A549 (cell line): ENCODE measurements at regions not wholly inside any gene's neighbourhood (a gene's known extent, or its start where the extent isn't known, plus 50 kb on each side); places are given as distances from the start of the nearest gene placed in this dataset.

ENCODE experiments used
- ATAC-seq, 2 experiments: fragments of 200-7000 bp in 1 of 2; fragments of >200 bp in 1 of 2; cut with Nextera tagmentation in 1 of 2; cut with Tn5 transposase in 1 of 2; 3 replicates each; pipeline versions ENCODE4 v1.8.0 to v1.9.1; 2018 to 2020; ENCODE audit warnings: mild to moderate bottlenecking in 1 of 2, moderate library complexity in 1 of 2
- CTCF ChIA-PET: fragments of 300-600 bp; sonication (Branson Sonifier 250); formaldehyde crosslinking; extraction: SDS; loops from one replicate; lab custom pipeline; 2021; ENCODE audit warnings: antibody characterized with exemption, inconsistent platforms; lab: Yijun Ruan, JAX
- POLR2A ChIA-PET: fragments of 350-600 bp; formaldehyde crosslinking; extraction: SDS; loops from one replicate; lab custom pipeline; 2021; ENCODE audit warnings: antibody characterized with exemption, inconsistent platforms; lab: Yijun Ruan, JAX
- DNase-seq, 2 experiments: peaks; one replicate each; pipeline versions ENCODE4 v3.0.0 to v3.0.0-alpha.2; 2011 to 2016; ENCODE audit warnings: low read depth in 1 of 2, low spot score in 1 of 2
- FAIRE-seq: peaks from 2 replicates; lab custom pipeline; 2011; peaks lifted over from hg19 to GRCh38; lab: Jason Lieb, UNC
- H3K27ac ChIP-seq, 2 experiments: fragments of >200 bp; sonication (Bioruptor Twin); formaldehyde crosslinking; 3 replicates each; pipeline ENCODE4 v1.5.1; 2016 to 2017
- H3K4me1 ChIP-seq: fragments of >200 bp; sonication (Bioruptor Twin); formaldehyde crosslinking; 3 replicates; pipeline ENCODE4 v1.6.1; 2016
- H3K4me2 ChIP-seq: fragments of >200 bp; sonication (Bioruptor Twin); formaldehyde crosslinking; 3 replicates; pipeline ENCODE4 v1.6.1; 2016
- H3K4me3 ChIP-seq: fragments of >200 bp; sonication (Bioruptor Twin); formaldehyde crosslinking; 3 replicates; pipeline ENCODE4 v1.5.1; 2016
- H3K9me3 ChIP-seq: fragments of >200 bp; sonication (Bioruptor Twin); formaldehyde crosslinking; 3 replicates; pipeline ENCODE4 v1.6.1; 2016
- CEBPB ChIP-seq, 2 experiments: fragments of >200 bp in 1 of 2; sonication (Bioruptor Twin) in 1 of 2; formaldehyde crosslinking in 1 of 2; IDR thresholded peaks; 2 replicates each; pipeline ENCODE4 v1.6.1; 2012 to 2016
- CHD2 ChIP-seq: fragments of 150-350 bp; IDR thresholded peaks from 2 replicates; pipeline ENCODE4 v1.6.1; 2014; ENCODE audit warnings: low read length; ENCODE audit not compliant: partially characterized antibody
- CHD4 ChIP-seq: fragments of 200-600 bp; sonication (generic); IDR thresholded peaks from 2 replicates; pipeline ENCODE4 v1.6.1; 2016; ENCODE audit warnings: antibody characterized with exemption, mild to moderate bottlenecking, borderline replicate concordance
- EHF ChIP-seq: fragments of 250-450 bp; sonication (Bioruptor Pico); IDR thresholded peaks from 2 replicates; pipeline ENCODE4 v1.5.0; 2020; ENCODE audit warnings: mild to moderate bottlenecking
- EHMT2 ChIP-seq: fragments of 200-600 bp; sonication (generic); IDR thresholded peaks from 2 replicates; pipeline ENCODE4 v1.6.1; 2016; ENCODE audit warnings: antibody characterized with exemption, low read depth, mild to moderate bottlenecking, moderate library complexity
- ESRRA ChIP-seq: fragments of 150-350 bp; IDR thresholded peaks from 2 replicates; pipeline ENCODE4 v1.6.1; 2014; ENCODE audit warnings: mild to moderate bottlenecking, low read length, borderline replicate concordance
- FOSB ChIP-seq: fragments of 250-450 bp; sonication (Bioruptor Pico); IDR thresholded peaks from 2 replicates; pipeline ENCODE4 v1.5.0; 2020; ENCODE audit warnings: mild to moderate bottlenecking, moderate library complexity
- FOSL2 ChIP-seq, 2 experiments: fragments of 450-650 bp in 1 of 2; fragments of >200 bp in 1 of 2; sonication (Bioruptor Twin) in 1 of 2; formaldehyde crosslinking; IDR thresholded peaks; 2 replicates each; pipeline versions ENCODE4 v1.5.0 to v1.6.1; 2016 to 2020; ENCODE audit warnings: mild to moderate bottlenecking in 1 of 2, moderate library complexity in 1 of 2
- FOXS1 ChIP-seq: fragments of 250-450 bp; sonication (Bioruptor Pico); IDR thresholded peaks from 2 replicates; pipeline ENCODE4 v1.5.0; 2020; ENCODE audit warnings: mild to moderate bottlenecking, moderate library complexity
- HDAC2 ChIP-seq: fragments of 200-600 bp; sonication (generic); IDR thresholded peaks from 2 replicates; pipeline ENCODE4 v1.6.1; 2016
- HEYL ChIP-seq: fragments of 250-450 bp; sonication (Bioruptor Pico); IDR thresholded peaks from 2 replicates; pipeline ENCODE4 v1.8.0; 2021; ENCODE audit warnings: mild to moderate bottlenecking, moderate library complexity
- HOXB5 ChIP-seq: fragments of 250-450 bp; sonication (Bioruptor Pico); IDR thresholded peaks from 2 replicates; pipeline ENCODE4 v1.5.0; 2020; ENCODE audit warnings: mild to moderate bottlenecking, moderate library complexity
- JUNB ChIP-seq: fragments of >200 bp; sonication (Bioruptor Twin); formaldehyde crosslinking; IDR thresholded peaks from 2 replicates; pipeline ENCODE4 v1.6.1; 2016
- NFE2L2 ChIP-seq: fragments of 150-350 bp; conservative IDR thresholded peaks from 2 replicates; pipeline ENCODE4 v1.6.1; 2014; ENCODE audit warnings: low read length
- RARB ChIP-seq: fragments of 250-450 bp; sonication (Bioruptor Pico); IDR thresholded peaks from 2 replicates; pipeline ENCODE4 v1.8.0; 2021; ENCODE audit warnings: mild to moderate bottlenecking, moderate library complexity
- TFCP2L1 ChIP-seq: fragments of 250-450 bp; sonication (Bioruptor Pico); IDR thresholded peaks from 2 replicates; pipeline ENCODE4 v1.5.0; 2021; ENCODE audit warnings: mild to moderate bottlenecking
- TP53 ChIP-seq: fragments of 250-450 bp; sonication (Bioruptor Pico); IDR thresholded peaks from 2 replicates; pipeline ENCODE4 v1.5.0; 2021; ENCODE audit warnings: mild to moderate bottlenecking, moderate library complexity
- ZC3H11A ChIP-seq: fragments of 450-650 bp; IDR thresholded peaks from 2 replicates; pipeline ENCODE4 v1.6.1; 2014; ENCODE audit warnings: antibody characterized with exemption, mild to moderate bottlenecking
- ZNF302 ChIP-seq: fragments of 250-450 bp; sonication (Bioruptor Pico); IDR thresholded peaks from 2 replicates; pipeline ENCODE4 v1.9.0; 2021; ENCODE audit warnings: inconsistent platforms, mild to moderate bottlenecking, moderate library complexity
- ZSCAN20 ChIP-seq: fragments of 250-450 bp; sonication (Bioruptor Pico); IDR thresholded peaks from 2 replicates; pipeline ENCODE4 v1.8.0; 2022; ENCODE audit warnings: mild to moderate bottlenecking, moderate library complexity
- WGBS: methylation state at CpG from one replicate; pipeline ENCODE4 v1.1.6; 2017; ENCODE audit errors: missing lambda C conversion rate; 5-methylcytosine and 5-hydroxymethylcytosine counted together
- TF ChIP-seq, protein P1 (sequence below): fragments of >200 bp; sonication (Bioruptor Twin); formaldehyde crosslinking; IDR thresholded peaks from 3 replicates; pipeline ENCODE4 v1.6.1; 2016
- TF ChIP-seq, protein P2 (sequence below): fragments of 450-650 bp; IDR thresholded peaks from 2 replicates; pipeline ENCODE4 v1.6.1; 2014; ENCODE audit warnings: antibody characterized with exemption
- TF ChIP-seq, protein P3 (sequence below): IDR thresholded peaks from 2 replicates; pipeline ENCODE4 v1.6.1; 2012; ENCODE audit warnings: low read depth, borderline replicate concordance
- TF ChIP-seq, protein P4 (sequence below): fragments of 250-450 bp; sonication (Bioruptor Pico); IDR thresholded peaks from 2 replicates; pipeline ENCODE4 v1.5.0; 2020; ENCODE audit warnings: low read depth, mild to moderate bottlenecking, moderate library complexity
- TF ChIP-seq, protein P5 (sequence below): fragments of >200 bp; sonication (Bioruptor Twin); formaldehyde crosslinking; IDR thresholded peaks from 2 replicates; pipeline ENCODE4 v1.6.1; 2016

DNA sequence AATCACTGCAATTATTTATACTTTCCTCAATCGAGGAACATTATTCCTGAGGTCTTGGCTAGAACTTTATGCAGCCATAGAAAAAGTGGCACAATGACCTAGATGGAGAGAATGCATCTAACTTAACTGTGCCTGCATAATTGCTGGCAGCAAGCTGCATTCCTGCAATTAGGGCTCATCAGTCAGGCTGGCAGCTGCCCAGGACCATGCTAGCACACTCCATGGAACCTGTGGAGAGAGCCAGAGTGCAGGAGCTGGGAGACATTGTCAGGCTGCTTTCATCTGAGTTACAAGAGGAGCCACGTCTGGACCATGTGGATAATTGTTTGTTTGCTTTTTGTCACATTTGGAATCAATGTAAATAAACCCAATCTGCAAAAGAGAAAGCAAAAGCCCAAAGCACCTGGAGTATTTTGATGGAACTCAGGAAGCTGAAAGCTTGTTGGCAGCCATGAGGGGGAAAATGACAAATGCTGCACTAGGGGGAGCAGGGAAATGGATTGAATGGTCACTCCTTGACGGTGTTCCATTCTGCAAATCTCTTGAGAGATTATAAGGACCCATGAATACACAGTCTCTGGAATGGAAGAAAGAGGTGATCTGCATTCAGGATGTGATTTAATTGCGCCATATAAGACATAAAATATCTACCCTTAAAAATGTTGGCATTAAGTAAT is 839.9 kb downstream of the MAT2B start:
- H3K27ac ChIP-seq = no peak overlapping the region
- H3K4me1 ChIP-seq = no peaks in the 10 kb centered on the region
- H3K4me3 ChIP-seq = no peak overlapping the region
- ChIA-PET CTCF (no interaction called here), POLR2A (no interaction called here)
- no peak for DNase-seq
- 2% methylated on average over 4 of the region's 4 CpGs for WGBS
- H3K4me2 ChIP-seq = no peak overlapping the region
- FAIRE-seq = no peak
- no peak for TF ChIP-seq EHF (CRISPR knock-in tag)
- TF ChIP-seq, protein P1, sequence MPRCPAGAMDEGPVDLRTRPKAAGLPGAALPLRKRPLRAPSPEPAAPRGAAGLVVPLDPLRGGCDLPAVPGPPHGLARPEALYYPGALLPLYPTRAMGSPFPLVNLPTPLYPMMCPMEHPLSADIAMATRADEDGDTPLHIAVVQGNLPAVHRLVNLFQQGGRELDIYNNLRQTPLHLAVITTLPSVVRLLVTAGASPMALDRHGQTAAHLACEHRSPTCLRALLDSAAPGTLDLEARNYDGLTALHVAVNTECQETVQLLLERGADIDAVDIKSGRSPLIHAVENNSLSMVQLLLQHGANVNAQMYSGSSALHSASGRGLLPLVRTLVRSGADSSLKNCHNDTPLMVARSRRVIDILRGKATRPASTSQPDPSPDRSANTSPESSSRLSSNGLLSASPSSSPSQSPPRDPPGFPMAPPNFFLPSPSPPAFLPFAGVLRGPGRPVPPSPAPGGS = no peak
- TF ChIP-seq JUNB = no peak
- no peak for TF ChIP-seq TP53 (CRISPR knock-in tag)
- ATAC-seq = no peak
- H3K9me3 ChIP-seq = no peaks in the 10 kb centered on the region

DNA sequence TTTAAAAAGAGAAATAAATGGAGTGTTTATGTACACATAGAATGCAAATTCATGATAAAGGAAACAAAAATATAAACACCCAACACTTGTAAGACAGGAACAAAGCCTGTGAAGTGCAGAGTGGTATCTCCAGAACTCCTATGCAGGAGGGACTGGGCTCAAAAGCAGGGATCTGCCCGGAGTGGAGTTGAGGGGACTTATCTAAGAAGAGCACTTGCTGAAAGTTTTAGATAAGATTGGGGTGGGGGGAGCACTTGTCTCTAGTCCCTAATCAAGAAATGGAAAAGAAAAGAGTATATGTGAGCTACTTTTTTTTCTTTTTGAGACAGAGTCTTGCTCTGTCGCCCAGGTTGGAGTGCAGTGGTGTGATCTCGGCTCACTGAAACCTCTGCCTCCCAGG is 840.4 kb downstream of the MAT2B start:
- Histone ChIP-seq H3K4me3 (no peak overlapping the region), H3K9me3 (no peaks in the 10 kb centered on the region), H3K4me2 (no peak overlapping the region), H3K4me1 (no peaks in the 10 kb centered on the region), H3K27ac (no peak overlapping the region)
- no peak for FAIRE-seq
- no peak for DNase-seq
- POLR2A ChIA-PET = no interaction called here
- no peak for TF ChIP-seq HEYL
- TF ChIP-seq EHMT2 = no peak
- no peak for TF ChIP-seq ZSCAN20 (CRISPR knock-in tag)
- TF ChIP-seq TFCP2L1 (CRISPR knock-in tag) = no peak
- TF ChIP-seq FOXS1 (CRISPR knock-in tag) = no peak
- TF ChIP-seq ZNF302 (CRISPR knock-in tag) = no peak
- CTCF ChIA-PET = no interaction called here
- ATAC-seq = no peak
- 0% methylated on average over 3 of the region's 3 CpGs for WGBS

DNA sequence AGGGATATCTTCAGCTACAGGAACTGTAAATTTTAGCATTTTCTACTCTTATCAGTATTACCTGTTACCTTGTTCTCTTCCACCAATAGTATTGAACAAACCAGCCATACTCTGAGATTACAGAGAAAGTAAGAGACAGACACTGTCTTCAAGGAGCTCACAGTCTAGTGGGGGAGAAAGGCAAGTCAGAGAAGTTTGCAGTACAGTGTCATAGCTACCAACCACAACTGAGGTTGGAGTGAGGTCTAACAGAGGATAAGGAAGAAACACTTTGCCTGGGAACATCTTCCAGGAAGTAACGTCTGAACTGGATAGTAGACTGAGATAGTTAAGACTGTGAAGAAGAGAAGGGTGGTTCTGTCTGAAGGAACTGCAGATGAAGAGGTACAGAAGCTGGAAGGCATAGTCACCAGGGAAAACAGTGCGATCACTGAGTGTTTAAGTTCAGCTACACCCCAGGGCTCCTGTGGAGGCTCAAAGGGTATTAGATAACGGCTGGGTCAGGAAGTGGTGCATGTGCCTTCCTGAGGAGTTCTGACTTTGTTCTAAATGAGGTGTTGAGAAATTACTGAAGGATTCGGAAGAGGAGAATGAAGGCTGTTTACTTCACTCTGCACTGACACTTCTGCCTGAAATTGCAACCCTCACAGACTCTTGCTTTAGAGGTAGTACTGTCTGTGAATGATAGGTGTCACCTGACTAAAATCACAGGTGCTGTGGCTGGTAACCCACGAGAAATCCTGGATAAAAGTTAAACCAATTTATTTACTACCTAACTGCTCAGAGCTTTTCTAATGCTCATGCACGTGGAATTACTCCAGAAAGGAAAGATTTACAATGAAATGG is 841.6 kb downstream of the MAT2B start:
- no peak overlapping the region for H3K4me3 ChIP-seq
- no peak overlapping the region for H3K4me2 ChIP-seq
- ATAC-seq = no peak
- H3K4me1 ChIP-seq = no peaks in the 10 kb centered on the region
- FAIRE-seq = no peak
- H3K9me3 ChIP-seq = no peaks in the 10 kb centered on the region
- POLR2A ChIA-PET = no interaction called here
- CTCF ChIA-PET = interaction anchor here (0.6 kb wide), 1 partner anchor 543 kb away, joined by 5 read pairs; no protein-coding TSS in a partner anchor
- WGBS = 7% methylated on average over 6 of the region's 6 CpGs
- no peak for TF ChIP-seq ZNF302 (CRISPR knock-in tag)
- TF ChIP-seq, protein P2, sequence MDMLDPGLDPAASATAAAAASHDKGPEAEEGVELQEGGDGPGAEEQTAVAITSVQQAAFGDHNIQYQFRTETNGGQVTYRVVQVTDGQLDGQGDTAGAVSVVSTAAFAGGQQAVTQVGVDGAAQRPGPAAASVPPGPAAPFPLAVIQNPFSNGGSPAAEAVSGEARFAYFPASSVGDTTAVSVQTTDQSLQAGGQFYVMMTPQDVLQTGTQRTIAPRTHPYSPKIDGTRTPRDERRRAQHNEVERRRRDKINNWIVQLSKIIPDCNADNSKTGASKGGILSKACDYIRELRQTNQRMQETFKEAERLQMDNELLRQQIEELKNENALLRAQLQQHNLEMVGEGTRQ = no peak
- TF ChIP-seq, protein P3, sequence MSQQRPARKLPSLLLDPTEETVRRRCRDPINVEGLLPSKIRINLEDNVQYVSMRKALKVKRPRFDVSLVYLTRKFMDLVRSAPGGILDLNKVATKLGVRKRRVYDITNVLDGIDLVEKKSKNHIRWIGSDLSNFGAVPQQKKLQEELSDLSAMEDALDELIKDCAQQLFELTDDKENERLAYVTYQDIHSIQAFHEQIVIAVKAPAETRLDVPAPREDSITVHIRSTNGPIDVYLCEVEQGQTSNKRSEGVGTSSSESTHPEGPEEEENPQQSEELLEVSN = no peak
- no peak overlapping the region for H3K27ac ChIP-seq
- DNase-seq = no peak

DNA sequence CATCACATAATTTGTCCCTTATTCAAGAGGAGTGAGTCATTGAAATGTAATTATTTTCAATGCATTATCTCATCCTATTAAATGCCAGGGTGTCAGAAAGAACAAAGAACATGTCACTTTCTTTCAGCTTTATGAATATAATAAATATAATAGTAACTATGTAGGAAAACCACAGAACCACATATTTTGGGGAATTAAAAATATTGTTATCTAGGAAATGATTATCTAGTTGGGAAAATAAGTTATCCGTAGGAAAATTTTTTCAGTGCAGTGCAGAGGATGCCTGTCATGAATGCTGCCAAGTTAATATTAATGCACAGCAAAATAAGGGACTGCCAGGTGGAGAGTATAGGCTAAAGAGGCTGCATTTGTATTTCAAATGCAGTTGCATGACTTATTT is 844.8 kb downstream of the MAT2B start:
- no peak for DNase-seq
- POLR2A ChIA-PET = no interaction called here
- Histone ChIP-seq H3K4me1 (no peaks in the 10 kb centered on the region), H3K4me3 (no peak overlapping the region), H3K4me2 (no peak overlapping the region)
- 7% methylated on average over 1 of the region's 1 CpG for WGBS
- TF ChIP-seq NFE2L2 (no peak), RARB (CRISPR knock-in tag) (no peak), CHD4 (no peak), FOSB (CRISPR knock-in tag) (no peak), HDAC2 (no peak), CEBPB (IDR thresholded peaks at IDR 0.05) (no peak), FOSL2 (IDR thresholded peaks at IDR 0.05) (no peak), FOSL2 (CRISPR knock-in tag; IDR thresholded peaks at IDR 0.05) (no peak), ESRRA (no peak), CHD2 (no peak), ZC3H11A (no peak), HOXB5 (CRISPR knock-in tag) (no peak)
- TF ChIP-seq, protein P4, sequence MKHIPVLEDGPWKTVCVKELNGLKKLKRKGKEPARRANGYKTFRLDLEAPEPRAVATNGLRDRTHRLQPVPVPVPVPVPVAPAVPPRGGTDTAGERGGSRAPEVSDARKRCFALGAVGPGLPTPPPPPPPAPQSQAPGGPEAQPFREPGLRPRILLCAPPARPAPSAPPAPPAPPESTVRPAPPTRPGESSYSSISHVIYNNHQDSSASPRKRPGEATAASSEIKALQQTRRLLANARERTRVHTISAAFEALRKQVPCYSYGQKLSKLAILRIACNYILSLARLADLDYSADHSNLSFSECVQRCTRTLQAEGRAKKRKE (CRISPR knock-in tag) = no peak
- TF ChIP-seq, protein P5, sequence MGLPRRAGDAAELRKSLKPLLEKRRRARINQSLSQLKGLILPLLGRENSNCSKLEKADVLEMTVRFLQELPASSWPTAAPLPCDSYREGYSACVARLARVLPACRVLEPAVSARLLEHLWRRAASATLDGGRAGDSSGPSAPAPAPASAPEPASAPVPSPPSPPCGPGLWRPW = no peak
- TF ChIP-seq, all 56 proteins: peak for 0
- H3K9me3 ChIP-seq = no peaks in the 10 kb centered on the region
- no peak for FAIRE-seq
- CTCF ChIA-PET = no interaction called here
- no peak overlapping the region for H3K27ac ChIP-seq
- ATAC-seq = no peak
